ENCODE measurements at regions not wholly inside any gene's neighbourhood (a gene's known extent, or its start where the extent isn't known, plus 50 kb on each side); places are given as distances from the start of the nearest gene placed in this dataset.

DNA sequence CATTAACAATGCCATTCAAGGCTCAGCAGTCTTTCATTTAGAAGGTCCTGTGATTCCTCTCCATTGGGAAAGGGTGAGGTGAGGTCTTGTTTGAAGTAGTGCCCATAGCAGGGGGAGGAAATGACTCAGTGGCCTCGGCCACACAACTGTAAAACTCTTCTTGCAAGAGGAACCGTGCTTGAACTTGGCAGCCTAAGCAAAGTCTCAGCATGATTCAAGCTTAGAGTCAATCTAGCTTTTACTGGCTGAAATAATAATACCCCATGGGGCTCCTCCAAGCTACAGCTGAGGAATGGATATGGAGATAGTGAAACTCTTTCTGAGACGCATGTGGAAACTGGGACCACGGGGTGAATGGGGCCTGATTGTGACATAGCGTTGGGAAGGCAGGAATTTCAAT, 428.2 kb downstream of the BMP2 start:
- TF ChIP-seq, protein P1, sequence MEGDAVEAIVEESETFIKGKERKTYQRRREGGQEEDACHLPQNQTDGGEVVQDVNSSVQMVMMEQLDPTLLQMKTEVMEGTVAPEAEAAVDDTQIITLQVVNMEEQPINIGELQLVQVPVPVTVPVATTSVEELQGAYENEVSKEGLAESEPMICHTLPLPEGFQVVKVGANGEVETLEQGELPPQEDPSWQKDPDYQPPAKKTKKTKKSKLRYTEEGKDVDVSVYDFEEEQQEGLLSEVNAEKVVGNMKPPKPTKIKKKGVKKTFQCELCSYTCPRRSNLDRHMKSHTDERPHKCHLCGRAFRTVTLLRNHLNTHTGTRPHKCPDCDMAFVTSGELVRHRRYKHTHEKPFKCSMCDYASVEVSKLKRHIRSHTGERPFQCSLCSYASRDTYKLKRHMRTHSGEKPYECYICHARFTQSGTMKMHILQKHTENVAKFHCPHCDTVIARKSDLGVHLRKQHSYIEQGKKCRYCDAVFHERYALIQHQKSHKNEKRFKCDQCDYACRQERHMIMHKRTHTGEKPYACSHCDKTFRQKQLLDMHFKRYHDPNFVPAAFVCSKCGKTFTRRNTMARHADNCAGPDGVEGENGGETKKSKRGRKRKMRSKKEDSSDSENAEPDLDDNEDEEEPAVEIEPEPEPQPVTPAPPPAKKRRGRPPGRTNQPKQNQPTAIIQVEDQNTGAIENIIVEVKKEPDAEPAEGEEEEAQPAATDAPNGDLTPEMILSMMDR (IDR thresholded peaks at IDR 0.05): no peak
- TF ChIP-seq POLR2A (IDR thresholded peaks at IDR 0.05): no peak
